ENCODE measurements at regions not wholly inside any gene's neighbourhood (a gene's known extent, or its start where the extent isn't known, plus 50 kb on each side); places are given as distances from the start of the nearest gene placed in this dataset.

DNA sequence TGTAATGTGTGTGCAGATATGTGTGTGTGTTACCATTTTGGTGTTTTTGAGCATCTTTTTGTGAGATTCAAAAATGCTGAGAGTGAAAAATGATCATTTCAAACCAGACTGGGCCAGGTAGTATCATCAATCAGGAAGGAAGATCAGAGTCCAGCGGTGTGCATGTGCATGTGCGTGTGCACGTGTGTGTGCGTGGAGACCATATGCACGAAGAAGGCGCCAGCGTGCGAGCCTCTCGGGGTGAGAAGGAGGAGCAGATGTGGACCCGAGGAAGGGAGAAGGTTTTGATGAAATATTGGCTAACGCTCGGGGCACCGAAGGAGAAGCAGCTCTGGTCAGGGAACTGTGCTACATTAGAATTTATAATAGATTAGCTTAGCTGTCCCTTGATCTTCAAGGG lies 516.4 kb downstream of the CCDC171 start:
- H3K9me3 ChIP-seq (ENCODE audit: control insufficient read depth in 4 of 4, low read length in 3 of 4) = no peaks in the 10 kb centered on the region
- H3K36me3 ChIP-seq (ENCODE audit: control insufficient read depth in 4 of 4, insufficient read depth in 3 of 4, low read depth in 1 of 4, low read length in 3 of 4) = no peaks in the 10 kb centered on the region
- 93% methylated on average over 13 of the region's 13 CpGs for WGBS
- H3K4me1 ChIP-seq (ENCODE audit: control insufficient read depth in 4 of 4, insufficient read depth in 4 of 4, low read length in 3 of 4) = no peaks in the 10 kb centered on the region
- H3K27ac ChIP-seq (ENCODE audit: low read depth in 1 of 2, low read length in 2 of 2) = no peak overlapping the region
- no peaks in the 10 kb centered on the region for H3K27me3 ChIP-seq (ENCODE audit: control insufficient read depth in 4 of 4, insufficient read depth in 4 of 4, low read length in 3 of 4)
- no peak overlapping the region for H3K9ac ChIP-seq (ENCODE audit: low read depth in 1 of 2, low read length in 2 of 2)
- TF ChIP-seq, protein P1, sequence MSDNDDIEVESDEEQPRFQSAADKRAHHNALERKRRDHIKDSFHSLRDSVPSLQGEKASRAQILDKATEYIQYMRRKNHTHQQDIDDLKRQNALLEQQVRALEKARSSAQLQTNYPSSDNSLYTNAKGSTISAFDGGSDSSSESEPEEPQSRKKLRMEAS (IDR thresholded peaks at IDR 0.05) = no peak
- TF ChIP-seq HNF4G (IDR thresholded peaks at IDR 0.05) = no peak
- TF ChIP-seq, protein P2, sequence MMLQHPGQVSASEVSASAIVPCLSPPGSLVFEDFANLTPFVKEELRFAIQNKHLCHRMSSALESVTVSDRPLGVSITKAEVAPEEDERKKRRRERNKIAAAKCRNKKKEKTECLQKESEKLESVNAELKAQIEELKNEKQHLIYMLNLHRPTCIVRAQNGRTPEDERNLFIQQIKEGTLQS (IDR thresholded peaks at IDR 0.05) = no peak
- no peak for TF ChIP-seq SP1 (IDR thresholded peaks at IDR 0.05)
- TF ChIP-seq JUND (IDR thresholded peaks at IDR 0.05) = no peak
- no peak for TF ChIP-seq GABPA (IDR thresholded peaks at IDR 0.05 in 1 of 2, conservative IDR thresholded peaks at IDR 0.05 in 1 of 2)
- TF ChIP-seq HNF4A (conservative IDR thresholded peaks at IDR 0.05) = no peak
- TF ChIP-seq EGR1 (IDR thresholded peaks at IDR 0.05; ENCODE audit: low read depth in 2 of 2) = no peak
- no peak for TF ChIP-seq NR2F2 (IDR thresholded peaks at IDR 0.05)
- no peak for TF ChIP-seq TAF1 (conservative IDR thresholded peaks at IDR 0.05)
- TF ChIP-seq RAD21 (IDR thresholded peaks at IDR 0.05) = no peak
- no peak overlapping the region for H3K4me3 ChIP-seq (ENCODE audit: low read depth in 1 of 3, low read length in 3 of 3)
- DNase-seq (ENCODE audit: low spot score) = no peak

DNA sequence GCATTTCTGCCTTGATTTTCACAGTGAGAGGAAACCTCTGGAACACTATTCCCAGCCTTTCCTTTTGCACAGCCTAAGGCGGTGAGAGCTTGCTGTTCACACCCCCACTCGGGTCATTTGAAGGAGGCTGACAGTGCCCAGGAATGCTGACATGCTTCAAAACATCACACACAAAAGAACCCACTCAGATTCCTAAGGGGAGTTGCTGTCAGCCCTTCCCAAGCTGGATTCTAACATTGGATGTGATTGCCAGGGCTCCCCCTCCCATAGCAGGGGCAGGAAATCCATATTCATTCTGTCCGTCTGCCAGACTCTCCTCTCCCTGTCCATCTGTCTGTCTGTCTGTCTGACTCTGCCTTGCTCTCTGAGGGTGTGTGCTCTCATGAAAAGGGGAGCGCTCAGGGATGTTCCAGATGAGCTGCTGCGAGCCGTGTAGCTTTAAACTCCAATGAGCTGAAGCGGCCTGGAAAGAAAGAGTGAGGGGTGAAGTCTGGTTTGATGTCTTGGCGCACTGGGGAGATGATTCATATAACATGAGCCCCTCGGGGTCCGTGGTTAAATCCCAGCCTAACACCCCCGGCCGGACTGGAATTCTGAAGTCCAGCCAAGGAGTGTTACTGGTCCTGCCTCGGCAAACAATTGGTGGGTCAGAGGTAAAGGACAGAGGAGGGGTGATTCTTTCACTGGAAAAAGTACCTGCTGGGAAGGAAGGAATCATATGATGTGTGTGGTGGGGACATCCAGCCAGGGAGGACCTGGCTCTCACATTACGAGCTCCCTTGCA lies 517.0 kb downstream of the CCDC171 start:
- Histone ChIP-seq H3K36me3 (ENCODE audit: control insufficient read depth in 4 of 4, insufficient read depth in 3 of 4, low read depth in 1 of 4, low read length in 3 of 4) (no peaks in the 10 kb centered on the region), H3K27ac (ENCODE audit: low read depth in 1 of 2, low read length in 2 of 2) (no peak overlapping the region), H3K4me3 (ENCODE audit: low read depth in 1 of 3, low read length in 3 of 3) (no peak overlapping the region), H3K9me3 (ENCODE audit: control insufficient read depth in 4 of 4, low read length in 3 of 4) (no peaks in the 10 kb centered on the region), H3K27me3 (ENCODE audit: control insufficient read depth in 4 of 4, insufficient read depth in 4 of 4, low read length in 3 of 4) (no peaks in the 10 kb centered on the region), H3K9ac (ENCODE audit: low read depth in 1 of 2, low read length in 2 of 2) (no peak overlapping the region), H3K4me1 (ENCODE audit: control insufficient read depth in 4 of 4, insufficient read depth in 4 of 4, low read length in 3 of 4) (no peaks in the 10 kb centered on the region)
- DNase-seq (ENCODE audit: low spot score) = no peak
- TF ChIP-seq GABPA (IDR thresholded peaks at IDR 0.05 in 1 of 2, conservative IDR thresholded peaks at IDR 0.05 in 1 of 2) = no peak
- no peak for TF ChIP-seq TAF1 (conservative IDR thresholded peaks at IDR 0.05)
- TF ChIP-seq FOXA1 (IDR thresholded peaks at IDR 0.05) = no peak
- no peak for TF ChIP-seq HNF4A (conservative IDR thresholded peaks at IDR 0.05)
- TF ChIP-seq HNF4G (IDR thresholded peaks at IDR 0.05) = no peak
- no peak for TF ChIP-seq RXRA (IDR thresholded peaks at IDR 0.05)
- TF ChIP-seq, protein P3, sequence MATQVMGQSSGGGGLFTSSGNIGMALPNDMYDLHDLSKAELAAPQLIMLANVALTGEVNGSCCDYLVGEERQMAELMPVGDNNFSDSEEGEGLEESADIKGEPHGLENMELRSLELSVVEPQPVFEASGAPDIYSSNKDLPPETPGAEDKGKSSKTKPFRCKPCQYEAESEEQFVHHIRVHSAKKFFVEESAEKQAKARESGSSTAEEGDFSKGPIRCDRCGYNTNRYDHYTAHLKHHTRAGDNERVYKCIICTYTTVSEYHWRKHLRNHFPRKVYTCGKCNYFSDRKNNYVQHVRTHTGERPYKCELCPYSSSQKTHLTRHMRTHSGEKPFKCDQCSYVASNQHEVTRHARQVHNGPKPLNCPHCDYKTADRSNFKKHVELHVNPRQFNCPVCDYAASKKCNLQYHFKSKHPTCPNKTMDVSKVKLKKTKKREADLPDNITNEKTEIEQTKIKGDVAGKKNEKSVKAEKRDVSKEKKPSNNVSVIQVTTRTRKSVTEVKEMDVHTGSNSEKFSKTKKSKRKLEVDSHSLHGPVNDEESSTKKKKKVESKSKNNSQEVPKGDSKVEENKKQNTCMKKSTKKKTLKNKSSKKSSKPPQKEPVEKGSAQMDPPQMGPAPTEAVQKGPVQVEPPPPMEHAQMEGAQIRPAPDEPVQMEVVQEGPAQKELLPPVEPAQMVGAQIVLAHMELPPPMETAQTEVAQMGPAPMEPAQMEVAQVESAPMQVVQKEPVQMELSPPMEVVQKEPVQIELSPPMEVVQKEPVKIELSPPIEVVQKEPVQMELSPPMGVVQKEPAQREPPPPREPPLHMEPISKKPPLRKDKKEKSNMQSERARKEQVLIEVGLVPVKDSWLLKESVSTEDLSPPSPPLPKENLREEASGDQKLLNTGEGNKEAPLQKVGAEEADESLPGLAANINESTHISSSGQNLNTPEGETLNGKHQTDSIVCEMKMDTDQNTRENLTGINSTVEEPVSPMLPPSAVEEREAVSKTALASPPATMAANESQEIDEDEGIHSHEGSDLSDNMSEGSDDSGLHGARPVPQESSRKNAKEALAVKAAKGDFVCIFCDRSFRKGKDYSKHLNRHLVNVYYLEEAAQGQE (IDR thresholded peaks at IDR 0.05) = no peak
- TF ChIP-seq, protein P4, sequence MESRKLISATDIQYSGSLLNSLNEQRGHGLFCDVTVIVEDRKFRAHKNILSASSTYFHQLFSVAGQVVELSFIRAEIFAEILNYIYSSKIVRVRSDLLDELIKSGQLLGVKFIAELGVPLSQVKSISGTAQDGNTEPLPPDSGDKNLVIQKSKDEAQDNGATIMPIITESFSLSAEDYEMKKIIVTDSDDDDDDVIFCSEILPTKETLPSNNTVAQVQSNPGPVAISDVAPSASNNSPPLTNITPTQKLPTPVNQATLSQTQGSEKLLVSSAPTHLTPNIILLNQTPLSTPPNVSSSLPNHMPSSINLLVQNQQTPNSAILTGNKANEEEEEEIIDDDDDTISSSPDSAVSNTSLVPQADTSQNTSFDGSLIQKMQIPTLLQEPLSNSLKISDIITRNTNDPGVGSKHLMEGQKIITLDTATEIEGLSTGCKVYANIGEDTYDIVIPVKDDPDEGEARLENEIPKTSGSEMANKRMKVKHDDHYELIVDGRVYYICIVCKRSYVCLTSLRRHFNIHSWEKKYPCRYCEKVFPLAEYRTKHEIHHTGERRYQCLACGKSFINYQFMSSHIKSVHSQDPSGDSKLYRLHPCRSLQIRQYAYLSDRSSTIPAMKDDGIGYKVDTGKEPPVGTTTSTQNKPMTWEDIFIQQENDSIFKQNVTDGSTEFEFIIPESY (IDR thresholded peaks at IDR 0.05) = no peak
- TF ChIP-seq YY1 (IDR thresholded peaks at IDR 0.05) = no peak
- no peak for TF ChIP-seq SP1 (IDR thresholded peaks at IDR 0.05)
- TF ChIP-seq EGR1 (IDR thresholded peaks at IDR 0.05; ENCODE audit: low read depth in 2 of 2) = no peak
- no peak for TF ChIP-seq RAD21 (IDR thresholded peaks at IDR 0.05)
- no peak for TF ChIP-seq NR2F2 (IDR thresholded peaks at IDR 0.05)
- TF ChIP-seq, protein P5, sequence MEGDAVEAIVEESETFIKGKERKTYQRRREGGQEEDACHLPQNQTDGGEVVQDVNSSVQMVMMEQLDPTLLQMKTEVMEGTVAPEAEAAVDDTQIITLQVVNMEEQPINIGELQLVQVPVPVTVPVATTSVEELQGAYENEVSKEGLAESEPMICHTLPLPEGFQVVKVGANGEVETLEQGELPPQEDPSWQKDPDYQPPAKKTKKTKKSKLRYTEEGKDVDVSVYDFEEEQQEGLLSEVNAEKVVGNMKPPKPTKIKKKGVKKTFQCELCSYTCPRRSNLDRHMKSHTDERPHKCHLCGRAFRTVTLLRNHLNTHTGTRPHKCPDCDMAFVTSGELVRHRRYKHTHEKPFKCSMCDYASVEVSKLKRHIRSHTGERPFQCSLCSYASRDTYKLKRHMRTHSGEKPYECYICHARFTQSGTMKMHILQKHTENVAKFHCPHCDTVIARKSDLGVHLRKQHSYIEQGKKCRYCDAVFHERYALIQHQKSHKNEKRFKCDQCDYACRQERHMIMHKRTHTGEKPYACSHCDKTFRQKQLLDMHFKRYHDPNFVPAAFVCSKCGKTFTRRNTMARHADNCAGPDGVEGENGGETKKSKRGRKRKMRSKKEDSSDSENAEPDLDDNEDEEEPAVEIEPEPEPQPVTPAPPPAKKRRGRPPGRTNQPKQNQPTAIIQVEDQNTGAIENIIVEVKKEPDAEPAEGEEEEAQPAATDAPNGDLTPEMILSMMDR (IDR thresholded peaks at IDR 0.05; ENCODE audit: low read depth, low read length, missing input control) = no peak
- TF ChIP-seq, protein P1 (IDR thresholded peaks at IDR 0.05) = no peak
- TF ChIP-seq, protein P2 (IDR thresholded peaks at IDR 0.05) = no peak
- TF ChIP-seq JUND (IDR thresholded peaks at IDR 0.05) = no peak
- TF ChIP-seq FOXA2 (IDR thresholded peaks at IDR 0.05) = no peak
- 77% methylated on average over 14 of the region's 14 CpGs for WGBS

All from liver (tissue), 8 donors.